ENCODE measurements at regions not wholly inside any gene's neighbourhood (a gene's known extent, or its start where the extent isn't known, plus 50 kb on each side); places are given as distances from the start of the nearest gene placed in this dataset.
A peak's percentile ranks its signal among the peaks of the same experiment; 100 is the strongest.

DNA sequence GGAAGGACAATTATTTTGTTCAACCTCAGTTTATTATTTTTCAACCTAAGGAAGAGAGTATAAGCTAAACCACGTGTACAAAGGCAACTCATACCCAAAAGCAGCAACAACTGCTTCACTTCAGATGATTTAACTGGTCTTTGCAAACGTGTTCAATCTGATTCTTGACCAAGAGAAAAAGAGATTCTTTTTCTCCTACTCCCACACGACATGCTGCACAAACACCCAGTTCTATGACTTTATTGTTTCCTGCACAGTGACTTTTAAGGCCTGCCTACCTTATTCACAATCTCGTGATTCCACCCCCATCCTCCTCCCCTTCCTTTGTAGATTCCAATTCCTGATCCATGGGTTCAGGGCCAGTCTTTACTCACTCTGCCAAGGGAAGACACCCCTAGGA is 1394.8 kb upstream of the ZEB2 start:
- Histone ChIP-seq H4K20me1 (ENCODE audit: control insufficient read depth, insufficient read depth, low read length, poor library complexity, severe bottlenecking) (no peaks in the 10 kb centered on the region), H3K9ac (ENCODE audit: low read length) (no peak overlapping the region), H3K27me3 (replicated peaks in 1 of 4; ENCODE audit: control extremely low read depth in 1 of 4, control insufficient read depth in 3 of 4, insufficient read depth in 4 of 4, low read length in 3 of 4) (no peaks in the 10 kb centered on the region), H3K4me2 (replicated peaks; ENCODE audit: low read depth, low read length, poor library complexity, severe bottlenecking) (no peak overlapping the region), H3K4me3 (ENCODE audit: control extremely low read depth in 1 of 5, extremely low read depth in 1 of 5, insufficient read depth in 1 of 5, low read depth in 2 of 5, low read length in 4 of 5) (no peak overlapping the region), H3K4me1 (ENCODE audit: control insufficient read depth in 2 of 2, insufficient read depth in 2 of 2, low read length in 2 of 2) (peaks cover 3 to 5% of the 10 kb centered on the region in 2 donors), H2AFZ (ENCODE audit: insufficient read depth, low read depth, low read length, poor library complexity, severe bottlenecking) (no peak overlapping the region), H3K36me3 (replicated peaks in 1 of 2; ENCODE audit: control extremely low read depth in 1 of 2, control insufficient read depth in 1 of 2, extremely low read depth in 1 of 2, insufficient read depth in 2 of 2, low read length in 1 of 2) (no peaks in the 10 kb centered on the region), H3K27ac (ENCODE audit: low read length in 2 of 2) (no peak overlapping the region), H3K9me3 (ENCODE audit: control extremely low read depth in 1 of 3, control insufficient read depth in 2 of 3, insufficient read depth in 1 of 3, low read length in 2 of 3) (no peaks in the 10 kb centered on the region), H3K79me2 (ENCODE audit: control insufficient read depth, insufficient read depth, low read length) (no peaks in the 10 kb centered on the region)
- ATAC-seq (ENCODE audit: low read depth) (no peak), DNase-seq (no peak)
- Mint-ChIP-seq H3K27ac (no peak overlapping the region), H3K9me3 (ENCODE audit: insufficient read depth) (no peaks in the 10 kb centered on the region), H3K4me1 (peaks cover 7% of the 10 kb centered on the region), H3K27me3 (no peaks in the 10 kb centered on the region), H3K4me3 (no peak overlapping the region)
- ChIA-PET POLR2A (no interaction called here), CTCF (no interaction called here)
- intact Hi-C loops (cut with micrococcal nuclease), result no loop called here
- 100% methylated on average over 2 of the region's 4 CpGs for WGBS (ENCODE audit: insufficient coverage)
- TF ChIP-seq, protein P1, sequence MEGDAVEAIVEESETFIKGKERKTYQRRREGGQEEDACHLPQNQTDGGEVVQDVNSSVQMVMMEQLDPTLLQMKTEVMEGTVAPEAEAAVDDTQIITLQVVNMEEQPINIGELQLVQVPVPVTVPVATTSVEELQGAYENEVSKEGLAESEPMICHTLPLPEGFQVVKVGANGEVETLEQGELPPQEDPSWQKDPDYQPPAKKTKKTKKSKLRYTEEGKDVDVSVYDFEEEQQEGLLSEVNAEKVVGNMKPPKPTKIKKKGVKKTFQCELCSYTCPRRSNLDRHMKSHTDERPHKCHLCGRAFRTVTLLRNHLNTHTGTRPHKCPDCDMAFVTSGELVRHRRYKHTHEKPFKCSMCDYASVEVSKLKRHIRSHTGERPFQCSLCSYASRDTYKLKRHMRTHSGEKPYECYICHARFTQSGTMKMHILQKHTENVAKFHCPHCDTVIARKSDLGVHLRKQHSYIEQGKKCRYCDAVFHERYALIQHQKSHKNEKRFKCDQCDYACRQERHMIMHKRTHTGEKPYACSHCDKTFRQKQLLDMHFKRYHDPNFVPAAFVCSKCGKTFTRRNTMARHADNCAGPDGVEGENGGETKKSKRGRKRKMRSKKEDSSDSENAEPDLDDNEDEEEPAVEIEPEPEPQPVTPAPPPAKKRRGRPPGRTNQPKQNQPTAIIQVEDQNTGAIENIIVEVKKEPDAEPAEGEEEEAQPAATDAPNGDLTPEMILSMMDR (IDR thresholded peaks at IDR 0.05), result no peak
- no peak for TF ChIP-seq EZH2 (IDR thresholded peaks at IDR 0.05; ENCODE audit: borderline replicate concordance, insufficient read depth, low read depth, low read length, poor library complexity, severe bottlenecking)

DNA sequence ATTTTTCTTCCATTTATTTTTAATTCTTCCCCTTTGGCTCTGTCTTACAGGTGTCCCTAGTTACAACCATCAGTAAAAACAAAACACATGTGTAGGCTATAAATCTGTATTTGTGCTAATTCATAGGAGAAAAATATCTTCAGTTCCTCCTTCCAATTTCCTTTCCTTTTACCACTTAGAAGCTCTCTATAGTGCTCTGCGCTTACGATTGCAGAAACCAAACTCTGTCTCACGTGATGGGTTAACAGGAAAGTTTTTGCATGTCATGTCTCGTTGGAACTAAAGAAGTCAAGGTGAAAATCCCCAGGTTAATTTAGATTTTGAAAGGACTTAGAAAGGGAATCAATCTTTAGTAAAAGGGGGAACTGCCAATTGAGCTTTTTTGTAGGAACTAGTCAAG is 1390.5 kb upstream of the ZEB2 start:
- intact Hi-C loops (cut with micrococcal nuclease), result no loop called here
- Mint-ChIP-seq H3K4me3 (no peak overlapping the region), H3K4me1 (peaks cover 7% of the 10 kb centered on the region), H3K9me3 (ENCODE audit: insufficient read depth) (no peaks in the 10 kb centered on the region), H3K27ac (no peak overlapping the region), H3K27me3 (no peaks in the 10 kb centered on the region)
- Histone ChIP-seq H3K4me3 (ENCODE audit: control extremely low read depth in 1 of 5, extremely low read depth in 1 of 5, insufficient read depth in 1 of 5, low read depth in 2 of 5, low read length in 4 of 5) (no peak overlapping the region), H3K9me3 (ENCODE audit: control extremely low read depth in 1 of 3, control insufficient read depth in 2 of 3, insufficient read depth in 1 of 3, low read length in 2 of 3) (no peaks in the 10 kb centered on the region), H3K79me2 (ENCODE audit: control insufficient read depth, insufficient read depth, low read length) (no peaks in the 10 kb centered on the region), H3K36me3 (replicated peaks in 1 of 2; ENCODE audit: control extremely low read depth in 1 of 2, control insufficient read depth in 1 of 2, extremely low read depth in 1 of 2, insufficient read depth in 2 of 2, low read length in 1 of 2) (no peaks in the 10 kb centered on the region), H3K9ac (ENCODE audit: low read length) (no peak overlapping the region), H3K4me1 (ENCODE audit: control insufficient read depth in 2 of 2, insufficient read depth in 2 of 2, low read length in 2 of 2) (peaks cover 3 to 5% of the 10 kb centered on the region in 2 donors), H3K27ac (ENCODE audit: low read length in 2 of 2) (no peak overlapping the region), H2AFZ (ENCODE audit: insufficient read depth, low read depth, low read length, poor library complexity, severe bottlenecking) (peak overlapping the region; percentile 18), H3K4me2 (replicated peaks; ENCODE audit: low read depth, low read length, poor library complexity, severe bottlenecking) (peak overlapping the region; percentile 24), H3K27me3 (replicated peaks in 1 of 4; ENCODE audit: control extremely low read depth in 1 of 4, control insufficient read depth in 3 of 4, insufficient read depth in 4 of 4, low read length in 3 of 4) (no peaks in the 10 kb centered on the region), H4K20me1 (ENCODE audit: control insufficient read depth, insufficient read depth, low read length, poor library complexity, severe bottlenecking) (no peaks in the 10 kb centered on the region)
- CTCF ChIA-PET, result interaction anchor here (1.3 kb wide), 1 partner anchor 20 kb away, joined by 3 read pairs; no protein-coding TSS in a partner anchor
- TF ChIP-seq EZH2 (IDR thresholded peaks at IDR 0.05; ENCODE audit: borderline replicate concordance, insufficient read depth, low read depth, low read length, poor library complexity, severe bottlenecking), result no peak
- TF ChIP-seq, protein P1 (IDR thresholded peaks at IDR 0.05), result no peak
- POLR2A ChIA-PET, result no interaction called here
- no CpG with 5 or more reads among the region's 4 CpGs for WGBS (ENCODE audit: insufficient coverage)
- ATAC-seq (ENCODE audit: low read depth) (no peak), DNase-seq (peak; percentile 5)
